ENCODE measurements at regions not wholly inside any gene's neighbourhood (a gene's known extent, or its start where the extent isn't known, plus 50 kb on each side); places are given as distances from the start of the nearest gene placed in this dataset.

- H2AFZ ChIP-seq (ENCODE audit: low read length), result no peak overlapping the region
- H3K4me1 ChIP-seq (ENCODE audit: control insufficient read depth, extremely low read depth, insufficient read depth, low read length), result no peaks in the 10 kb centered on the region
- no peaks in the 10 kb centered on the region for H3K27me3 ChIP-seq (ENCODE audit: control insufficient read depth, insufficient read depth, low read length)
- H3K36me3 ChIP-seq (ENCODE audit: control insufficient read depth, insufficient read depth, low read length), result no peaks in the 10 kb centered on the region
- no peak overlapping the region for H3K4me2 ChIP-seq (ENCODE audit: extremely low read depth, insufficient read depth, low read length)
- H3K27ac ChIP-seq (ENCODE audit: insufficient read depth, low read length), result no peak overlapping the region
- no peaks in the 10 kb centered on the region for H3K79me2 ChIP-seq (ENCODE audit: control insufficient read depth, insufficient read depth, low read length)
- no peaks in the 10 kb centered on the region for H3K9me3 ChIP-seq (ENCODE audit: control insufficient read depth, insufficient read depth, low read depth, low read length)
- no peak overlapping the region for H3K9ac ChIP-seq (ENCODE audit: insufficient read depth, low read length)
- H3K4me3 ChIP-seq (replicated peaks in 1 of 4; ENCODE audit: control extremely low read depth in 1 of 4, insufficient read depth in 1 of 4, low read depth in 3 of 4, low read length in 4 of 4), result no peak overlapping the region
- TF ChIP-seq CTCF (conservative IDR thresholded peaks at IDR 0.05 in 1 of 2, IDR thresholded peaks at IDR 0.05 in 1 of 2; ENCODE audit: low read depth in 1 of 2, low read length in 2 of 2) (peak; percentile 59 to 79), EZH2 (IDR thresholded peaks at IDR 0.05; ENCODE audit: low read length, missing control alignments) (no peak)
- DNase-seq (ENCODE audit: low read depth in 2 of 2), result peak; percentile 14 to 60
- H4K20me1 ChIP-seq (ENCODE audit: control insufficient read depth, extremely low read depth, insufficient read depth, low read length), result no peaks in the 10 kb centered on the region
Measured at GRCh38 chrX:33434256-33435092, 223.1 kb upstream of the DMD start.

- Histone ChIP-seq H3K27me3 (ENCODE audit: control insufficient read depth, insufficient read depth, low read length) (no peaks in the 10 kb centered on the region), H3K79me2 (ENCODE audit: control insufficient read depth, insufficient read depth, low read length) (no peaks in the 10 kb centered on the region), H2AFZ (ENCODE audit: low read length) (no peak overlapping the region), H3K4me1 (ENCODE audit: control insufficient read depth, extremely low read depth, insufficient read depth, low read length) (no peaks in the 10 kb centered on the region), H3K9me3 (ENCODE audit: control insufficient read depth, insufficient read depth, low read depth, low read length) (no peaks in the 10 kb centered on the region), H3K36me3 (ENCODE audit: control insufficient read depth, insufficient read depth, low read length) (no peaks in the 10 kb centered on the region), H3K4me3 (replicated peaks in 1 of 4; ENCODE audit: control extremely low read depth in 1 of 4, insufficient read depth in 1 of 4, low read depth in 3 of 4, low read length in 4 of 4) (no peak overlapping the region), H4K20me1 (ENCODE audit: control insufficient read depth, extremely low read depth, insufficient read depth, low read length) (no peaks in the 10 kb centered on the region), H3K4me2 (ENCODE audit: extremely low read depth, insufficient read depth, low read length) (no peak overlapping the region), H3K9ac (ENCODE audit: insufficient read depth, low read length) (no peak overlapping the region), H3K27ac (ENCODE audit: insufficient read depth, low read length) (no peak overlapping the region)
- TF ChIP-seq EZH2 (IDR thresholded peaks at IDR 0.05; ENCODE audit: low read length, missing control alignments) (no peak), CTCF (conservative IDR thresholded peaks at IDR 0.05 in 1 of 2, IDR thresholded peaks at IDR 0.05 in 1 of 2; ENCODE audit: low read depth in 1 of 2, low read length in 2 of 2) (no peak)
- DNase-seq (ENCODE audit: low read depth in 2 of 2), result no peak
Measured at GRCh38 chrX:33416273-33416805, 205.0 kb upstream of the DMD start.

GRCh38 chrX:33415459-33415858 lies 204.1 kb upstream of the DMD start:
- no peak overlapping the region for H3K27ac ChIP-seq (ENCODE audit: insufficient read depth, low read length)
- no peaks in the 10 kb centered on the region for H3K4me1 ChIP-seq (ENCODE audit: control insufficient read depth, extremely low read depth, insufficient read depth, low read length)
- no peak overlapping the region for H3K4me2 ChIP-seq (ENCODE audit: extremely low read depth, insufficient read depth, low read length)
- no peak overlapping the region for H2AFZ ChIP-seq (ENCODE audit: low read length)
- no peaks in the 10 kb centered on the region for H3K9me3 ChIP-seq (ENCODE audit: control insufficient read depth, insufficient read depth, low read depth, low read length)
- no peaks in the 10 kb centered on the region for H4K20me1 ChIP-seq (ENCODE audit: control insufficient read depth, extremely low read depth, insufficient read depth, low read length)
- no peaks in the 10 kb centered on the region for H3K27me3 ChIP-seq (ENCODE audit: control insufficient read depth, insufficient read depth, low read length)
- no peaks in the 10 kb centered on the region for H3K79me2 ChIP-seq (ENCODE audit: control insufficient read depth, insufficient read depth, low read length)
- H3K4me3 ChIP-seq (replicated peaks in 1 of 4; ENCODE audit: control extremely low read depth in 1 of 4, insufficient read depth in 1 of 4, low read depth in 3 of 4, low read length in 4 of 4), result no peak overlapping the region
- H3K36me3 ChIP-seq (ENCODE audit: control insufficient read depth, insufficient read depth, low read length), result no peaks in the 10 kb centered on the region
- no peak for TF ChIP-seq CTCF (conservative IDR thresholded peaks at IDR 0.05 in 1 of 2, IDR thresholded peaks at IDR 0.05 in 1 of 2; ENCODE audit: low read depth in 1 of 2, low read length in 2 of 2)
- no peak for TF ChIP-seq EZH2 (IDR thresholded peaks at IDR 0.05; ENCODE audit: low read length, missing control alignments)
- no peak for DNase-seq (ENCODE audit: low read depth in 2 of 2)
- no peak overlapping the region for H3K9ac ChIP-seq (ENCODE audit: insufficient read depth, low read length)
